ENCODE measurements at regions not wholly inside any gene's neighbourhood (a gene's known extent, or its start where the extent isn't known, plus 50 kb on each side); places are given as distances from the start of the nearest gene placed in this dataset.
"Not testable (repeated sequence)": the region's sequence is repeated elsewhere in the genome, so short reads cannot be mapped to it uniquely, and the experiment has no call there.

GRCh38 chr2:133998726-133999125, 255.1 kb upstream of the MGAT5 start:
- TF ChIP-seq CTCF (conservative IDR thresholded peaks at IDR 0.05; ENCODE audit: low read length); EZH2phosphoT487 (IDR thresholded peaks at IDR 0.05; ENCODE audit: borderline replicate concordance, low read depth, low read length): not testable (repeated sequence)
